GM18867 (cell line): ENCODE measurements at regions not wholly inside any gene's neighbourhood (a gene's known extent, or its start where the extent isn't known, plus 50 kb on each side); places are given as distances from the start of the nearest gene placed in this dataset.
"Not testable (repeated sequence)": the region's sequence is repeated elsewhere in the genome, so short reads cannot be mapped to it uniquely, and the experiment has no call there.

Source experiments
- ATAC-seq: cut with Tn5 transposase; IDR thresholded peaks from one replicate; pipeline ENCODE4 v1.9.1; 2021; ENCODE audit warnings: mild to moderate bottlenecking, moderate library complexity; ENCODE audit not compliant: unreplicated experiment

- ATAC-seq = not testable (repeated sequence)
Observed at GRCh38 chr9:91512235-91512634, 88.6 kb upstream of the NFIL3 start.

- no peak for ATAC-seq
Observed at GRCh38 chr9:91503673-91504081, 80.0 kb upstream of the NFIL3 start.

GRCh38 chr9:91502913-91503672, 79.5 kb upstream of the NFIL3 start:
- no peak for ATAC-seq

- no peak for ATAC-seq
Observed at GRCh38 chr9:91502475-91502874, 78.8 kb upstream of the NFIL3 start.

GRCh38 chr9:91500509-91501014, 76.9 kb upstream of the NFIL3 start:
- ATAC-seq = peak; percentile 47

- ATAC-seq = no peak
Observed at GRCh38 chr9:91496351-91496750, 72.7 kb upstream of the NFIL3 start.

GRCh38 chr9:91495450-91495849, 71.8 kb upstream of the NFIL3 start:
- ATAC-seq = no peak

- no peak for ATAC-seq
Observed at GRCh38 chr9:91494751-91495150, 71.1 kb upstream of the NFIL3 start.

GRCh38 chr9:91492237-91492636, 68.6 kb upstream of the NFIL3 start:
- no peak for ATAC-seq

GRCh38 chr9:91491624-91492023, 68.0 kb upstream of the NFIL3 start:
- ATAC-seq = no peak

GRCh38 chr9:91489361-91489899, 65.8 kb upstream of the NFIL3 start:
- ATAC-seq = no peak

- ATAC-seq = no peak
Observed at GRCh38 chr9:91488341-91488740, 64.7 kb upstream of the NFIL3 start.

- ATAC-seq = no peak
Observed at GRCh38 chr9:91486699-91487497, 63.3 kb upstream of the NFIL3 start.

GRCh38 chr9:91485006-91485405, 61.4 kb upstream of the NFIL3 start:
- ATAC-seq = no peak

- no peak for ATAC-seq
Observed at GRCh38 chr9:91483835-91484234, 60.2 kb upstream of the NFIL3 start.

GRCh38 chr9:91483189-91483691, 59.6 kb upstream of the NFIL3 start:
- ATAC-seq = no peak

GRCh38 chr9:91481972-91482371, 58.3 kb upstream of the NFIL3 start:
- ATAC-seq = no peak

GRCh38 chr9:91477106-91477505, 53.5 kb upstream of the NFIL3 start:
- ATAC-seq = no peak

GRCh38 chr9:91474656-91475055, 51.0 kb upstream of the NFIL3 start:
- ATAC-seq = no peak
